ENCODE measurements at regions not wholly inside any gene's neighbourhood (a gene's known extent, or its start where the extent isn't known, plus 50 kb on each side); places are given as distances from the start of the nearest gene placed in this dataset.

GRCh38 chr2:220931491-220931890 lies 640.6 kb downstream of the EPHA4 start:
- no peak overlapping the region for H3K4me3 Mint-ChIP-seq
- H3K36me3 Mint-ChIP-seq (ENCODE audit: low read depth) = peaks cover 13% of the 10 kb centered on the region
- TF ChIP-seq CTCF (conservative IDR thresholded peaks at IDR 0.05) = no peak
- H3K27ac Mint-ChIP-seq (ENCODE audit: unreplicated experiment) = no peak overlapping the region
- peaks cover 14% of the 10 kb centered on the region for H3K9me3 Mint-ChIP-seq
- H3K27me3 Mint-ChIP-seq (ENCODE audit: low read depth) = peaks cover 4% of the 10 kb centered on the region
- DNase-seq (ENCODE audit: low read depth, low spot score) = no peak
- H3K4me1 Mint-ChIP-seq = peaks cover 8% of the 10 kb centered on the region

- Mint-ChIP-seq H3K27ac (ENCODE audit: unreplicated experiment) (no peak overlapping the region), H3K9me3 (peaks cover 9% of the 10 kb centered on the region), H3K4me3 (no peak overlapping the region), H3K36me3 (ENCODE audit: low read depth) (peaks cover 7% of the 10 kb centered on the region), H3K4me1 (peaks cover 13% of the 10 kb centered on the region), H3K27me3 (ENCODE audit: low read depth) (peaks cover 7% of the 10 kb centered on the region)
- TF ChIP-seq CTCF (conservative IDR thresholded peaks at IDR 0.05) = no peak
- no peak for DNase-seq (ENCODE audit: low read depth, low spot score)
Measured at GRCh38 chr2:220932041-220932440, 640.1 kb downstream of the EPHA4 start.

- peaks cover 31% of the 10 kb centered on the region for H3K27me3 Mint-ChIP-seq (ENCODE audit: low read depth)
- DNase-seq (ENCODE audit: low read depth, low spot score) = no peak
- peaks cover 18% of the 10 kb centered on the region for H3K4me1 Mint-ChIP-seq
- H3K36me3 Mint-ChIP-seq (ENCODE audit: low read depth) = no peaks in the 10 kb centered on the region
- no peak overlapping the region for H3K27ac Mint-ChIP-seq (ENCODE audit: unreplicated experiment)
- no peaks in the 10 kb centered on the region for H3K9me3 Mint-ChIP-seq
- no peak for TF ChIP-seq CTCF (conservative IDR thresholded peaks at IDR 0.05)
- H3K4me3 Mint-ChIP-seq = no peak overlapping the region
Measured at GRCh38 chr2:220935789-220936321, 636.2 kb downstream of the EPHA4 start.

- DNase-seq (ENCODE audit: low read depth, low spot score) = no peak
Measured at GRCh38 chr2:220936641-220937197, 635.4 kb downstream of the EPHA4 start.

GRCh38 chr2:220937245-220937644 lies 634.9 kb downstream of the EPHA4 start:
- TF ChIP-seq CTCF (conservative IDR thresholded peaks at IDR 0.05) = no peak
- Mint-ChIP-seq H3K27me3 (ENCODE audit: low read depth) (peaks cover 36% of the 10 kb centered on the region), H3K36me3 (ENCODE audit: low read depth) (no peaks in the 10 kb centered on the region), H3K4me3 (no peak overlapping the region), H3K27ac (ENCODE audit: unreplicated experiment) (no peak overlapping the region), H3K9me3 (no peaks in the 10 kb centered on the region), H3K4me1 (peaks cover 18% of the 10 kb centered on the region)
- no peak for DNase-seq (ENCODE audit: low read depth, low spot score)

More at GRCh38 chr2:220936641-220937197, 635.4 kb downstream of the EPHA4 start:
- Mint-ChIP-seq H3K36me3 (ENCODE audit: low read depth) (no peaks in the 10 kb centered on the region), H3K27me3 (ENCODE audit: low read depth) (peaks cover 37% of the 10 kb centered on the region), H3K4me3 (no peak overlapping the region), H3K9me3 (no peaks in the 10 kb centered on the region), H3K27ac (ENCODE audit: unreplicated experiment) (peak overlapping the region; percentile 80), H3K4me1 (peaks cover 18% of the 10 kb centered on the region)
- TF ChIP-seq CTCF (conservative IDR thresholded peaks at IDR 0.05) = no peak
